GM21786 (cell line): ENCODE measurements at regions not wholly inside any gene's neighbourhood (a gene's known extent, or its start where the extent isn't known, plus 50 kb on each side); places are given as distances from the start of the nearest gene placed in this dataset.

Experiments
- ATAC-seq: cut with Tn5 transposase; IDR thresholded peaks from one replicate; pipeline ENCODE4 v1.9.1; 2021; ENCODE audit not compliant: unreplicated experiment

DNA sequence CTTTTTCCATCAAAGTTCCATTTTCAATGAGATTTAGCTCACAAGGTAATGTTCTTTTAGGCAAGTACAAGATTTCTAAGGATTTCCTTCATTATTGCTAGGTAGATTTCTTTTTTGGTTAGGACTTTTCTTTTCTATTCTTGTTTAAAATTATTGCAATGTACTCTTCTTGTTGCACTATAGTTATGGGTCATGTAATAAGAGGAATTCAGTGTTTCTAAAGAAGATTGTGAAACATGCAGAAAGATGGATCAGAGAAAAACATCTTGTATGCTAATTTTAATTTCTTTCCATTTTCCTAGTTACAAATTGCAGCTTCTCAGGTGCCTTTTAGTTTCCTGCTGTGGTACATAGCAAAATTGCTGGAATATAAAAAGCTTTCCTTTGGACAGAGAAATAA, 56.1 kb downstream of the BTG1 start:
- ATAC-seq, result no peak

GRCh38 chr12:92088805-92089204, 56.8 kb downstream of the BTG1 start:
- ATAC-seq, result no peak

DNA sequence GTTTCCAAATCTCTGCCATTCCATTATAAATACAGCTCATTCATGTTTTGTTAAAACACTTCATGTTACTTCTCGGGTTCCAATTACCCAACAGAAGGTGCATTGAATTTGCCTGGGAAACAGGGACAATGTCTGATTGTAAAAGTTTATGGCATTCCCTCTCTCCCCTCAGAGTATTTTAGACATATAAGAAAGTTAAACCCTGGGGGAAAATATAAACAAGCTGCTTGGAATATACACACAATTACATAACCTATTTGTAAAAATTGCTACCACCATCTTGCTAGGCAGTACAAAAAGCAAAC, 60.0 kb downstream of the BTG1 start:
- ATAC-seq, result no peak

DNA sequence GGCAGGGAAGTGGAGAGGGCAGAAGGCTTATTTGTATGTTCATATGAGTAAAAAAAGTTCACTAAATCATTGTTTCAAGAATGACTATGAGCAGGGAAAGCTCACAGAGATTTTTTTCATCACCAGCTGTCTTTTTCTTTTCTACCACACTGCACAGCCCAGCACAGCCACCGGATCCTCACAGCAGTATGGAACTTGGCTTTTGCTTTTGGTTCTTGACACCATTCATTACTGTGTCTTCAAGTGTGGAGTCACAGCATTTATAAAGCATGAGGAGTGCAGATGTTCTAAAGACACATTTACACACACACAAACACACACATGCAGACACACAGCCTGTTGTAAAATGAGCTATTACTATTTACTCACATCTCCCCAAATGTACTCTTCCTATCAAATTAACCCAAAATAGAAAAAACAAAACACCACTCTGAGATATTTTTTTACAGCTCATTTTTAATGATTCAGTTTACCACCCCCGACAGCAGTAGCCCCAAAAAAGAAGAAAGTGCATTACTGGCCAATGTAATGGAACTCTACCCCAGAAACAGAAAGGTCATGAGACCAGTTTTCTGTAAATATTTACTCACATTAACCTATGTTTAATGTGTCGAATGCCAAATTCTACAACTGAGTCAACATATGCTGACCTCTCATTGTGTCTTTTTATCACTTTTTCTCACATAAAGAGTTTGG, 60.5 kb downstream of the BTG1 start:
- no peak for ATAC-seq

- ATAC-seq, result no peak
Observed at GRCh38 chr12:92080911-92081285, 64.7 kb downstream of the BTG1 start.

- no peak for ATAC-seq
Observed at GRCh38 chr12:92079054-92079385, 66.6 kb downstream of the BTG1 start.

GRCh38 chr12:92078167-92079053, 67.2 kb downstream of the BTG1 start:
- ATAC-seq, result no peak

DNA sequence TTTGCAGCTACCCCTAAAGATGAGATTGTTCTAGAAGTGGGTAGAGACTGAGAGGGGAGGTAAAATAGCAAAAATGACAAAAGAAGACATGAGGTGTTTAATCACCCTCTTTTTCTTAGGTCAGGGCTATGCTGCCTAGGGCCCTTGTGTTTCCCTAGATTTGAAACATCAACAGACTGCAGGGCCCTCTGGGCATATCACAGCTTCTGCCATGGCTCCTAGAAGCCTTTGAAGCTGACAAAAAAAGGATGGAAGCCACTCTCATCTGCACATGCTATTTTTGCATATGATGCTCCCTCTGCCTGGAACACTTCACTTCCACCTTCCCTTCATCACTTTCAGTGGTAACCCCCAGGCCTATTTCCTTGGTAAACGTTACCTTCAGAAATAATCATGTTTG, 68.1 kb downstream of the BTG1 start:
- no peak for ATAC-seq

GRCh38 chr12:92076101-92076500, 69.5 kb downstream of the BTG1 start:
- ATAC-seq, result no peak

GRCh38 chr12:92075425-92075914, 70.2 kb downstream of the BTG1 start:
- ATAC-seq, result no peak

DNA sequence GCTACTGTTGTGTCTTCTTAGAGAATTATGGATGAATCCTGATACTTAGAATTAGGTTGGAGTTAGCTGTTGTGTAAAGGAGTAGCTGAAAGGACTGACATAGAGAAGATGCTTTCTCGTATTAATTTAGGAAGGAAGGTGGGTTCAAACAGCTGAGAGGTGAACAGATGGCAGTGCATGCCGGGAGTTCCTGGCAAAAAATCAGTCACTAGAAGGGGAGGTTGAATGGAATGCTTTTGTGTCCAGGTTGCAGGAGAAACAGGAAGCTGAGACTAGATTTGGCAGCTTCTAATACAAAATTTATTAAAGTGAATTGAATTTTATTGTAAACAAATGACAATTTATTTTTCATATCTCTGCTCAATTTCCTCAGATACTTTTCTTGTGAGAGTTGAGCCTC, 70.8 kb downstream of the BTG1 start:
- ATAC-seq, result no peak

DNA sequence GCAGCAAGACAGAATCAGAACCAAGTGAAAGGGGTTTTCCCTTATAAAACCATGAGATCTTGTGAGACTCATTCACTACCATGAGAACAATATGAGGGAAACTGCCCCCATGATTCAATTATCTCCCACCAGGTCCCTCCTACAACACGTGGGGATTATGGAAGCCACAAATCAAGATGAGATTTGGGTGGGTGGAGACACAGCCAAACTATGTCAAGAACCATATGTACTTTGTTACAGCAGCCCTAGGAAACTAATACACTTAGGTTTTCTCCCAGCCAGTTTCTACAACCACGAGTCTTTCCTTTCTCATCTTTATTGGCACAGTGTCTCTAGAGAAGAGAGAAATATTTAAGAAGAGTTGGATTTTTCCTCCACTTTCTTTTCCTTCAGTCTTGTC, 72.6 kb downstream of the BTG1 start:
- no peak for ATAC-seq

DNA sequence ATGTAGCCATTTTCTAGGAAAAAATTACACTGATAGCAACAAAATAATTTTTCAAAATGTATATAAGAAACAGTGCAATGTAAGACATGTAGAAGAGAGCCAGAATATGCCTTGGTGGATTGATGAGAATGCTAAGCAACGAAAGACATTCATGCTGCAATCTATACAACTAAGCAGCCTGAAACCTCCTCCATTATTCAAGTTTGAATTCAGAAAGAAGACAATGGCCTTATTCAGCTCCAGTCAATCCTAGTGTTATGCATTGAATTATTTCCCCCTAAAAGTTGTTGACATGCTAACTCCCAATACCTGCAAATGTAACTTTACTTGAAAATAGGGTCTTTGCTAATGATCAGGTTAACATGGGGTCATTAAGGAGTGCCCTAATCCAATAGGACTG, 73.5 kb downstream of the BTG1 start:
- ATAC-seq, result no peak

DNA sequence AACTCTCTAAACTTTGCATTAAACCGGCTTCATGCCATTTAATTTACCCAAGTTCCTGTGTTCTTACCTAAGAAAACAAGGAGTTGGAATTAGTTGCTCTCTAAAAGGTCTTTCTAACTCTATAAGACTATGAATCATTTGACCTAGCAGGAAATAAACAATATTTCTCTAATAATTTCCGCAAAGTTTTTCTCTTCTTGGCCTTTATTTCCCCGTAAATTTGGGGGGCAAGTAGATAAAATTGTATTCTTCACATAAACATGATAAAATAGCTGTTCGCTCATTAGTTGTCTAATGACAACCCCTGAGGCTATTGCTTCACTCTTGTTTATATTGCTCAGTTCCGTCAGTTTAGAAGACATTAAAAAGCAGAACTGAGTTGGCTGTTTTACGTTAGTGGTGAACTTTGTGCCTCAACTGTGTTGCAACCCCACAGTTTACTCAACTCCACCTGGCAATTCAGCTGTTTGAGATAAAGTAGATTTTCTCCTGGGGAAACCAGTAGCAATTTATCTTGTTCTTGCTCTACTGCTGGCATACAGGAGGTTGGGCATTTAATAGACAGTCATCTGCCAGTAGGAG, 74.7 kb downstream of the BTG1 start:
- ATAC-seq, result no peak

DNA sequence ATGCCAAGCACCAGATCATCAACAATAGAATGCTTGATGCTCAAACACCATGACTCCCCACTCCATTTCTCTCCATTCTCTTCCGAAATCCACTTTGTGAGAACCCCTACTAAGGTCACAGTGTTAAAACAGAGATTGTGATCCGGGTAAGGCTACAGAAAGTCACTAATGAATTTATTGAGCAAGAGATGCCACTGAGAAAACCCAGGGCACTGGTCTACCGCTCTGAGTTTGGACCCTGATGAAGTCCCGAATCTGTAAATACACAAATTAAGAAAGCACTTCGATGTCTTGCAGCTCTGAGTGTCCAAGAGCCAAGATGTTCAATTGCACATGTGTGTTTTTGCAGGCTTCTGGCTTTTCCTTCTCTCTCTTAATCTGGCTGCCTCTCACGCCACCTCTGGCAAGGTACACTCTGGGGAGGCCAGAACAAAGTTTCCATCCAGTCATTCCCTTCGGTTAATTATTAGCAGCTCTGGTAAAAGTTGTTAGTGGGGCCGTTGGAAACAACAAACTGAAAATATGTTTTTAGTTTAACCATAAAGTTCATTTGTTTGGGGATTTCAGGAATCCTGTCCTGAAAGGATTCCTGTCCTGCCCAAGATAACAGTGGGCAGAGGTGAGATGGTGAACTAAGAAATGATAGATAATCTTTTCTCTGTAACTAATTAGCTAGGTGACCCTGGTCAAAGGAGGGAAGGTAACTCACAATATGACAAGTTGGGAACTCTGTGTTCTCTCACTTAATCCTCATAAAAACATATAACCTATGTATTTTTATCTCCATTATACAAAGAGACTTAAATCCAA, 75.4 kb downstream of the BTG1 start:
- ATAC-seq, result peak; percentile 68

DNA sequence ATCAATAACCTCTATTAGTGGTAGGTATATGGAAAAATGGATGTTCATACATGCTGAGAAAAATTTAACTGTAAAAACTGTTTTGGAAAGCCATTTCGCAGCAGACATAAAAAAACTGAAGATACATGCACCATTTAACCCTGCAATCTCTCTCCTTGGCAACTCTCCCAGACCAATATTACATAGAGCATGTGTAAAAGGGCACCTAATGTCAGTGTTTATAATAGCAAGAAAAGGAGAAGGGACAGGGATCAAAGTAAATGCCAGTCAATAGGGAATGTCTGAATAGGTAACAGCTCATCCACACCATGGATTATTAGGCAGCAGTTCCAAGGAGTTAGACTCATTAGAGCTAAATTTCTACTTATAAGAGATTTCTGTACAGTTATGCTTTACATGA, 77.2 kb downstream of the BTG1 start:
- no peak for ATAC-seq

GRCh38 chr12:92065639-92066038, 80.0 kb downstream of the BTG1 start:
- no peak for ATAC-seq

GRCh38 chr12:92065018-92065499, 80.6 kb downstream of the BTG1 start:
- peak; percentile 72 for ATAC-seq

DNA sequence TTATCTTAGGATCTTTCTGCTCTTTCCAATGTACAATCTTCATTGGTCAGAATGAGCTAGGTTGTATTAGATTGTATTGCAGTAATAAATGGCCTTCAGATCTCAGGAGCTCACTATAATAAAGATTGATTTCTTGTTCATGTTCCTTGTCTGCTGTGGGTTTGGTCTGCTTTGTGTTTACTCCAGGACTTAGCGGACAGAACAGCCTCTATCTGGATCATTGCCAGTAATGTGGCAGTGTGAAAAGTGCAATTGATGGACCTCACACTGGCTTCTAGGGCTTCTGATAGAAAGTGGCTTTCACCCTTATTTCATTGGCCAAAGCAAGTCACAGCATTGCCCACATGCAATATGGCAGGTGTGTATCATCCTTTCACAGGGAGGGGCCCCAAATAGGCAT, 81.2 kb downstream of the BTG1 start:
- no peak for ATAC-seq

DNA sequence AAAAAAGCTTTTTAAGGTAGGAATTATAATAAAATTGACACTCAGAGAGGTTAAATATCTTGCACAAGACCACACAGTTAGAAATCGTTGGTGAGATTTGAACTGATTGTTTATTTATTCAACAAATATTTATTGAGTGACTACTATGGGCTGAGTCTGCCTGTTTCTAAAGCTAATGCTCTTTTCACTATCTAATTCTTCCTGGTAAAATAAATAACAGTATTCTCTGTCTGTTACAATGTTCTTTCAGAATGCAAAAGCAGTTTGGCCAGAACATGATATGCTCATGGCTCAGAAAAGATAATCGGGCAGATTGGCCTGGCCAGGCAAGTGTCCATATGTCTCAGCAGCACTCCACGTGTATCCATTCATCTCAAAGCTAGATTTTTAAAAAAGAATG, 82.0 kb downstream of the BTG1 start:
- ATAC-seq, result no peak
